Astrocyte (in vitro differentiated cells and primary cell): ENCODE measurements at regions not wholly inside any gene's neighbourhood (a gene's known extent, or its start where the extent isn't known, plus 50 kb on each side); places are given as distances from the start of the nearest gene placed in this dataset.

Experiments used
- EZH2 ChIP-seq: IDR thresholded peaks from 2 replicates; pipeline ENCODE4 v1.6.1; 2012; ENCODE audit warnings: mild to moderate bottlenecking, low read length, inconsistent platforms; ENCODE audit not compliant: insufficient read depth
- TF ChIP-seq, protein P1 (sequence below): IDR thresholded peaks from 2 replicates; pipeline ENCODE4 v1.5.1; 2011; ENCODE audit warnings: low read depth, mild to moderate bottlenecking, inconsistent platforms, low read length, moderate library complexity; ENCODE audit not compliant: insufficient read depth

DNA sequence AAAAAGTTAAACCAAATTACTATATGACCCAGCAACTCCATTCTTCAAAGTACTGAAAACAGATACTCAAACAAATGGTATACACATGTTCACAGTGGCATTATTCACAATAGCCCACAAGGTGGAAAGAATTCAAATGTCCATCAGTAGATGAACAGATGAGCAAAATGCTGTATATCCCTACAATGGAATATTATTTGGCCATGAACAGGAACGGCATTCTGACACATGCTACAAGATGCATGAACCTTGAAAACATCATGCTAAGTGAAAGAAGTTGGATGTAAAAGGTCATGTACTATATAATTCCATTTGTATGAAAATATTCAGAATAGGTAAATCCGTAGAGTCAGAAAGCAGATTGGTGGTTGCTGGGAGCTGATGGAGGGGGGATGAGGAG lies 73.5 kb upstream of the XYLT1 start:
- TF ChIP-seq, protein P1, sequence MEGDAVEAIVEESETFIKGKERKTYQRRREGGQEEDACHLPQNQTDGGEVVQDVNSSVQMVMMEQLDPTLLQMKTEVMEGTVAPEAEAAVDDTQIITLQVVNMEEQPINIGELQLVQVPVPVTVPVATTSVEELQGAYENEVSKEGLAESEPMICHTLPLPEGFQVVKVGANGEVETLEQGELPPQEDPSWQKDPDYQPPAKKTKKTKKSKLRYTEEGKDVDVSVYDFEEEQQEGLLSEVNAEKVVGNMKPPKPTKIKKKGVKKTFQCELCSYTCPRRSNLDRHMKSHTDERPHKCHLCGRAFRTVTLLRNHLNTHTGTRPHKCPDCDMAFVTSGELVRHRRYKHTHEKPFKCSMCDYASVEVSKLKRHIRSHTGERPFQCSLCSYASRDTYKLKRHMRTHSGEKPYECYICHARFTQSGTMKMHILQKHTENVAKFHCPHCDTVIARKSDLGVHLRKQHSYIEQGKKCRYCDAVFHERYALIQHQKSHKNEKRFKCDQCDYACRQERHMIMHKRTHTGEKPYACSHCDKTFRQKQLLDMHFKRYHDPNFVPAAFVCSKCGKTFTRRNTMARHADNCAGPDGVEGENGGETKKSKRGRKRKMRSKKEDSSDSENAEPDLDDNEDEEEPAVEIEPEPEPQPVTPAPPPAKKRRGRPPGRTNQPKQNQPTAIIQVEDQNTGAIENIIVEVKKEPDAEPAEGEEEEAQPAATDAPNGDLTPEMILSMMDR, result no peak
- TF ChIP-seq EZH2, result no peak
